ENCODE measurements at regions not wholly inside any gene's neighbourhood (a gene's known extent, or its start where the extent isn't known, plus 50 kb on each side); places are given as distances from the start of the nearest gene placed in this dataset.

DNA sequence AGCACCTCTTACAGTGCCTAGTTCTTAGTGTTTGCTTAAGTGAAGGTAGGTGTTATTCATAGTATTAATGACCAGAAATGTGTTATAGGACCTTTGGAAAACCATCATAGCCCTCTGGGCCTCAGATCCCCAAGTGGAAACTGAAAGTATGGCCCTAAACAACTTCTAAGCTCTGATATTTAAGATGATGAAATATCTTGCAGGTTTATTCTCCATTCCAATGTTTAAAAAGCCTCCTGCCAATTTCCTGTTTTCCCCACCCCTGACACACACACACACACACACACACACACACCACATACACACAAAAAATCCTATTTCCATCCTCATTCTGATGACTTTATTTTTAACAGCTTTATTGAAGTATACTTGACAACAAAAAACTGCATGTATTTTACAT lies 108.2 kb downstream of the DIRAS3 start:
- TF ChIP-seq, protein P1, sequence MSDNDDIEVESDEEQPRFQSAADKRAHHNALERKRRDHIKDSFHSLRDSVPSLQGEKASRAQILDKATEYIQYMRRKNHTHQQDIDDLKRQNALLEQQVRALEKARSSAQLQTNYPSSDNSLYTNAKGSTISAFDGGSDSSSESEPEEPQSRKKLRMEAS (CRISPR knock-in tag; IDR thresholded peaks at IDR 0.05): no peak
- TF ChIP-seq, protein P2, sequence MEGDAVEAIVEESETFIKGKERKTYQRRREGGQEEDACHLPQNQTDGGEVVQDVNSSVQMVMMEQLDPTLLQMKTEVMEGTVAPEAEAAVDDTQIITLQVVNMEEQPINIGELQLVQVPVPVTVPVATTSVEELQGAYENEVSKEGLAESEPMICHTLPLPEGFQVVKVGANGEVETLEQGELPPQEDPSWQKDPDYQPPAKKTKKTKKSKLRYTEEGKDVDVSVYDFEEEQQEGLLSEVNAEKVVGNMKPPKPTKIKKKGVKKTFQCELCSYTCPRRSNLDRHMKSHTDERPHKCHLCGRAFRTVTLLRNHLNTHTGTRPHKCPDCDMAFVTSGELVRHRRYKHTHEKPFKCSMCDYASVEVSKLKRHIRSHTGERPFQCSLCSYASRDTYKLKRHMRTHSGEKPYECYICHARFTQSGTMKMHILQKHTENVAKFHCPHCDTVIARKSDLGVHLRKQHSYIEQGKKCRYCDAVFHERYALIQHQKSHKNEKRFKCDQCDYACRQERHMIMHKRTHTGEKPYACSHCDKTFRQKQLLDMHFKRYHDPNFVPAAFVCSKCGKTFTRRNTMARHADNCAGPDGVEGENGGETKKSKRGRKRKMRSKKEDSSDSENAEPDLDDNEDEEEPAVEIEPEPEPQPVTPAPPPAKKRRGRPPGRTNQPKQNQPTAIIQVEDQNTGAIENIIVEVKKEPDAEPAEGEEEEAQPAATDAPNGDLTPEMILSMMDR (IDR thresholded peaks at IDR 0.05): no peak
- no peak for TF ChIP-seq ETV6 (CRISPR knock-in tag; IDR thresholded peaks at IDR 0.05)
- TF ChIP-seq, protein P3, sequence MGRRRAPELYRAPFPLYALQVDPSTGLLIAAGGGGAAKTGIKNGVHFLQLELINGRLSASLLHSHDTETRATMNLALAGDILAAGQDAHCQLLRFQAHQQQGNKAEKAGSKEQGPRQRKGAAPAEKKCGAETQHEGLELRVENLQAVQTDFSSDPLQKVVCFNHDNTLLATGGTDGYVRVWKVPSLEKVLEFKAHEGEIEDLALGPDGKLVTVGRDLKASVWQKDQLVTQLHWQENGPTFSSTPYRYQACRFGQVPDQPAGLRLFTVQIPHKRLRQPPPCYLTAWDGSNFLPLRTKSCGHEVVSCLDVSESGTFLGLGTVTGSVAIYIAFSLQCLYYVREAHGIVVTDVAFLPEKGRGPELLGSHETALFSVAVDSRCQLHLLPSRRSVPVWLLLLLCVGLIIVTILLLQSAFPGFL (CRISPR knock-in tag; IDR thresholded peaks at IDR 0.05; ENCODE audit: borderline replicate concordance): no peak
- TF ChIP-seq, protein P4, sequence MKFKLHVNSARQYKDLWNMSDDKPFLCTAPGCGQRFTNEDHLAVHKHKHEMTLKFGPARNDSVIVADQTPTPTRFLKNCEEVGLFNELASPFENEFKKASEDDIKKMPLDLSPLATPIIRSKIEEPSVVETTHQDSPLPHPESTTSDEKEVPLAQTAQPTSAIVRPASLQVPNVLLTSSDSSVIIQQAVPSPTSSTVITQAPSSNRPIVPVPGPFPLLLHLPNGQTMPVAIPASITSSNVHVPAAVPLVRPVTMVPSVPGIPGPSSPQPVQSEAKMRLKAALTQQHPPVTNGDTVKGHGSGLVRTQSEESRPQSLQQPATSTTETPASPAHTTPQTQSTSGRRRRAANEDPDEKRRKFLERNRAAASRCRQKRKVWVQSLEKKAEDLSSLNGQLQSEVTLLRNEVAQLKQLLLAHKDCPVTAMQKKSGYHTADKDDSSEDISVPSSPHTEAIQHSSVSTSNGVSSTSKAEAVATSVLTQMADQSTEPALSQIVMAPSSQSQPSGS (CRISPR knock-in tag; IDR thresholded peaks at IDR 0.05; ENCODE audit: borderline replicate concordance, low read depth): no peak
- TF ChIP-seq, protein P5, sequence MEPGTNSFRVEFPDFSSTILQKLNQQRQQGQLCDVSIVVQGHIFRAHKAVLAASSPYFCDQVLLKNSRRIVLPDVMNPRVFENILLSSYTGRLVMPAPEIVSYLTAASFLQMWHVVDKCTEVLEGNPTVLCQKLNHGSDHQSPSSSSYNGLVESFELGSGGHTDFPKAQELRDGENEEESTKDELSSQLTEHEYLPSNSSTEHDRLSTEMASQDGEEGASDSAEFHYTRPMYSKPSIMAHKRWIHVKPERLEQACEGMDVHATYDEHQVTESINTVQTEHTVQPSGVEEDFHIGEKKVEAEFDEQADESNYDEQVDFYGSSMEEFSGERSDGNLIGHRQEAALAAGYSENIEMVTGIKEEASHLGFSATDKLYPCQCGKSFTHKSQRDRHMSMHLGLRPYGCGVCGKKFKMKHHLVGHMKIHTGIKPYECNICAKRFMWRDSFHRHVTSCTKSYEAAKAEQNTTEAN (CRISPR knock-in tag; IDR thresholded peaks at IDR 0.05): no peak
- TF ChIP-seq, protein P6, sequence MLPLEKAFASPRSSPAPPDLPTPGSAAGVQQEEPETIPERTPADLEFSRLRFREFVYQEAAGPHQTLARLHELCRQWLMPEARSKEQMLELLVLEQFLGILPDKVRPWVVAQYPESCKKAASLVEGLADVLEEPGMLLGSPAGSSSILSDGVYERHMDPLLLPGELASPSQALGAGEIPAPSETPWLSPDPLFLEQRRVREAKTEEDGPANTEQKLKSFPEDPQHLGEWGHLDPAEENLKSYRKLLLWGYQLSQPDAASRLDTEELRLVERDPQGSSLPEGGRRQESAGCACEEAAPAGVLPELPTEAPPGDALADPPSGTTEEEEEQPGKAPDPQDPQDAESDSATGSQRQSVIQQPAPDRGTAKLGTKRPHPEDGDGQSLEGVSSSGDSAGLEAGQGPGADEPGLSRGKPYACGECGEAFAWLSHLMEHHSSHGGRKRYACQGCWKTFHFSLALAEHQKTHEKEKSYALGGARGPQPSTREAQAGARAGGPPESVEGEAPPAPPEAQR (CRISPR knock-in tag; IDR thresholded peaks at IDR 0.05): no peak
- no peak for TF ChIP-seq ZNF263 (CRISPR knock-in tag; IDR thresholded peaks at IDR 0.05; ENCODE audit: low read depth)
- no peak for TF ChIP-seq FOXK1 (CRISPR knock-in tag; IDR thresholded peaks at IDR 0.05)

All from WTC11 (cell line).